AG10803 (cell line): ENCODE measurements at regions not wholly inside any gene's neighbourhood (a gene's known extent, or its start where the extent isn't known, plus 50 kb on each side); places are given as distances from the start of the nearest gene placed in this dataset.
"Not testable (repeated sequence)": the region's sequence is repeated elsewhere in the genome, so short reads cannot be mapped to it uniquely, and the experiment has no call there.

Experiments used
- DNase-seq: peaks from one replicate; pipeline ENCODE4 v3.0.0; 2010; ENCODE audit warnings: low read depth
- H3K4me3 ChIP-seq: 2 replicates; pipeline ENCODE4 v1.5.1; 2011; ENCODE audit warnings: mild to moderate bottlenecking, low read length, control low read depth
- TF ChIP-seq, protein P1 (sequence below): conservative IDR thresholded peaks from 2 replicates; pipeline ENCODE4 v1.5.1; 2011; ENCODE audit warnings: mild to moderate bottlenecking, low read length, control low read depth, inconsistent platforms

DNA sequence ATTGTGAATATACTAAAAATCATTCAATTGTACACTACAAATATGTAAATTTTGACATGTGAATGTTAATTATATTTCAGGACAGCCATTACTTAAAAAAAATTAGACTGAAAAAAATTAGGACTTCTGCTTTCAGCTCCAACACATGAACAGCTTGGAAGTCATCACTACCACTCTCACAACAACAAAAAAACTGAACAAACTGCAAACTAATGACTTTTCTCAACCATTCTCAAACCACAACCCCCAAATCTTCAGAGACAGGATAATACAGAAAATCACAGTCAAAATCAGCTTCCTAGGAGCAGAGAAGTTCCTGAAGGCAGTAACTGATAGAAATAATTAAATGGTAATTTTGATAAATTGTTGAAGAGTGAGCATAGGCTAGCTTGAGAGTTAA lies 686.4 kb downstream of the TLE1 start:
- no peak overlapping the region for H3K4me3 ChIP-seq
- TF ChIP-seq, protein P1, sequence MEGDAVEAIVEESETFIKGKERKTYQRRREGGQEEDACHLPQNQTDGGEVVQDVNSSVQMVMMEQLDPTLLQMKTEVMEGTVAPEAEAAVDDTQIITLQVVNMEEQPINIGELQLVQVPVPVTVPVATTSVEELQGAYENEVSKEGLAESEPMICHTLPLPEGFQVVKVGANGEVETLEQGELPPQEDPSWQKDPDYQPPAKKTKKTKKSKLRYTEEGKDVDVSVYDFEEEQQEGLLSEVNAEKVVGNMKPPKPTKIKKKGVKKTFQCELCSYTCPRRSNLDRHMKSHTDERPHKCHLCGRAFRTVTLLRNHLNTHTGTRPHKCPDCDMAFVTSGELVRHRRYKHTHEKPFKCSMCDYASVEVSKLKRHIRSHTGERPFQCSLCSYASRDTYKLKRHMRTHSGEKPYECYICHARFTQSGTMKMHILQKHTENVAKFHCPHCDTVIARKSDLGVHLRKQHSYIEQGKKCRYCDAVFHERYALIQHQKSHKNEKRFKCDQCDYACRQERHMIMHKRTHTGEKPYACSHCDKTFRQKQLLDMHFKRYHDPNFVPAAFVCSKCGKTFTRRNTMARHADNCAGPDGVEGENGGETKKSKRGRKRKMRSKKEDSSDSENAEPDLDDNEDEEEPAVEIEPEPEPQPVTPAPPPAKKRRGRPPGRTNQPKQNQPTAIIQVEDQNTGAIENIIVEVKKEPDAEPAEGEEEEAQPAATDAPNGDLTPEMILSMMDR, result no peak
- DNase-seq, result no peak

DNA sequence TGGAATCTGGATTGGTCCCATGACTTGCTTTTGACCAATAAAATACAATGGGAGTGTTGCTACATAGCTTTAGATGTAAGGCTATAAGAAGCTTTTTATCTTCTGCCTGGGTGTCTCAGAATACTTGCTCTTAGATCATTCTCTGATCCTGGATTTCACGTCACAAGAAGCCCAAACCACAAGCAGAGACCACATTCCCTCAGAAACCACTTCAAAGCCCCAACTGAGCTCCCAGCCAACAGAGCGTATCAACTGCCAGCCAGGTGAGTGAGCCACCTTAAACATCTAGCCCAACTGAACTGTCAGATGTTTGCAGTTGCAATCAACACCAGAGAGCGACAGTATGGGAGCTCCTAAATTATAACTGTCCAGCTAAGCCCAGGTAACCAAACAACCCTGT lies 687.1 kb downstream of the TLE1 start:
- H3K4me3 ChIP-seq, result no peak overlapping the region
- TF ChIP-seq, protein P1, result no peak
- no peak for DNase-seq

DNA sequence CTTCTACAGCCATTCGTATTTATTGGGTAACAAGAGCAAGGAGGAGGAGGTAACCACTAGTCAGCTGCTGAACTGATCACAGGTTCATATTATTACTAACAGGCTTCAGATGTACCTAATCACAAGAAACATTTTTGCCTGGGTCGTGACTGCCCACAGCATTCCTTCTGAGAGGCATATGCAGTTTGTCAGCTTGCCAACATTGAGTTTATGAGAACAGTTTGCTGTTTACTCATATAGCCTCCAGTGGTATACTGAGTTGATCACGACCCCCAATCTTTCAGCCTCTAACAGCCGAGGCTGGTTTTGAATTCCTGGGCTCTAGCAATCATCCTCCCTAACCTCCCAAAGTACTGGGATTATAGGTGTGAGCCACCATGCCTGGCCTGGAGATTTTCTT lies 693.6 kb downstream of the TLE1 start:
- TF ChIP-seq, protein P1, result no peak
- peak; percentile 23 for DNase-seq

DNA sequence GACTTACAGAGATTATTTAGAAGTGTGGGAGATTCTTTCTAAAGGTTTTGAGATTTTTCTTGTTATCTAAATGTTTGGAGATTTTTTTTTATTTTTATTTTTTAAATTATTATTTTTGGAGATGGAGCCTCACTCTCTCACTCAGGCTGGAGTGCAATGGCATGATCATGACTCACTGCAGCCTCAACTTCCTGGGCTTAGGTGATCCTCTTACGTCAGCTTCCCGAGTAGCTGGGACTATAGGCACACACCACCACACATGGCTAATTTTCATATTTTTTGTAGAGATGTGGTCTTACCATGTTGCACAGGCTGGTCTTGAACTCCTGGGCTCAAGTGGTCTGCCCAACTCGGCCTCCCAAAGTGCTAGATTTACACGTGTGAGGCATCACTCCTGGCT lies 694.5 kb downstream of the TLE1 start:
- DNase-seq, result peak; percentile 0
- no peak overlapping the region for H3K4me3 ChIP-seq
- TF ChIP-seq, protein P1, result no peak

More for the DNA sequence above, 693.6 kb downstream of the TLE1 start:
- H3K4me3 ChIP-seq, result no peak overlapping the region

DNA sequence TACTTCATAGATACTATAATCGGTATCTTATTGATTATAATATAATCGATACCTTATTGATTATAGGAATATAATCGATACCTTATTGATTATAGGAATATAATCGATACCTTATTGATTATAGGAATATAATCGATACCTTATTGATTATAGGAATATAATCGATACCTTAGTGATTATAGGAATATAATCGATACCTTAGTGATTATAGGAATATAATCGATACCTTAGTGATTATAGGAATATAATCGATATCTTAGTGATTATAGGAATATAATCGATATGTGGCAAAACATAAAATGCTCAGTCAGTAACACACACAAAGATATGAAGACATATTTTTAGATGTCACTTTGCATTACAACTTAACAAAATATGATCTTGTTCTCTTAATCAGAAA lies 703.8 kb downstream of the TLE1 start:
- DNase-seq, H3K4me3 ChIP-seq: not testable (repeated sequence)

DNA sequence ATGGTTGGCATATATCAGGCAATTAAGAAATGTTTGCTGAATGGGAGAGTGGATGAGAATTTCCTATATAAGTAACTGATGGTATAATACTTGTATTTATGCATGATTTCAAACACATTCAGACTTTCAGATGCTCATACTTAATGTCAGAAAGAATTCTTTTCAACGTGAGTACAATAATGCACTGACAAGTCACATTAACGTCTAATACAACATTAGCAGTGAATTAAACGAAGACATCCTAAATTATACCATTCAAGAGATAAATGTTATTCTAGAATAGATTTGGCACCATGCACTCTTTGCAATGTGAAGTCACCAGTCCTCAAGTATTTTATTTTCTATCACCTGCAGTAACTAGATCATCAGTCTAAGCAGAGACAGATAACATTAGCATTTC lies 712.9 kb downstream of the TLE1 start:
- H3K4me3 ChIP-seq, result no peak overlapping the region
- TF ChIP-seq, protein P1, result no peak
- DNase-seq, result no peak

DNA sequence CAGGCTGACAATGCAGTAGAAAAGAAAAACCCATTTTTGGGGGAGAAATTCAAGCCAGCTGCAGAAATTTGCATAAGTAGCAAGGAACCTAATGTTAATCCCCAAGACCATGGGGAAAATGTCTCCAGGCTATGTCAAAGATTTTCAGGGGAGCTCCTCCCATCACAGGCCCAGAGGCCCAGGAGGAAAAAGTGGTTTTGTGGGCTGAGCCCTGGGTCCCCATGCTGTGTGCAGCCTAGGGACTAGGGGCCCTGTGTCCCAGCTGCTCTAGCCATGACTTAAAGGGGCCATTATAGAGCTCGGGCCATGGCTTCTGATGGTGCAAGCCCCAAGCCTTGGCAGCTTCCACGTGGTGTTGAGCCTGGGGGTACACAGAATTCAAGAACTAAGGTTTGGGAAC lies 719.0 kb downstream of the TLE1 start:
- H3K4me3 ChIP-seq, DNase-seq: not testable (repeated sequence)

DNA sequence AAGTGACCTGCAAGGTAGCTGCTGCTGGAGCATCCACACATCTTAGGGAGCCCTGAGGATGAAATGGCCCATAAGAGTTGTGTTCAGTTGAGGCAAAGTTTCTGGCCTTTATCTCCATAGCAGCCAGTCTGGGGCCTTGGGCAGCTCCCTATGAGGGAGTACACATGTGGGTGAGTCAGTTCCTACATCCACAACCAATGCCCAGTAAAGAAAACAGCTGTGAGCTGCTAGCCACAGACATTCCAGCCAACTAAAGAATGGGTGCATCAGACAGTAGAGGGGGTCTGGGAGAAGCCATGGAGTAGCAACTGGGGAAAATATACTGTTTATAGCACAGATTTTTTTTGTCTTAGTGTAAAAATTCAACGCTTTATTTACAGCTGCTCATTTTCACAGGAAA lies 720.7 kb downstream of the TLE1 start:
- peak; percentile 18 for DNase-seq
- TF ChIP-seq, protein P1, result no peak
- H3K4me3 ChIP-seq, result no peak overlapping the region
